GM13977 (cell line): ENCODE measurements at regions not wholly inside any gene's neighbourhood (a gene's known extent, or its start where the extent isn't known, plus 50 kb on each side); places are given as distances from the start of the nearest gene placed in this dataset.

ENCODE experiments used
- DNase-seq: peaks from one replicate; pipeline ENCODE4 v3.0.0; 2012; ENCODE audit warnings: low spot score
- in situ Hi-C: fragments of 300-500 bp; cut with MboI; formaldehyde crosslinking; loops from one replicate; pipeline ENCODE4 v1.12.0; 2022; ENCODE audit warnings: low sequenced_read_pairs, low pct_unique_long_range_greater_than_20kb, mixed read lengths, inconsistent platforms; ENCODE audit not compliant: unreplicated experiment
- TF ChIP-seq, protein P1 (sequence below): IDR thresholded peaks from 2 replicates; pipeline ENCODE4 v1.5.1; 2012; ENCODE audit warnings: mild to moderate bottlenecking, control low read depth; ENCODE audit not compliant: insufficient read depth; ENCODE audit errors: extremely low read depth, missing control alignments

DNA sequence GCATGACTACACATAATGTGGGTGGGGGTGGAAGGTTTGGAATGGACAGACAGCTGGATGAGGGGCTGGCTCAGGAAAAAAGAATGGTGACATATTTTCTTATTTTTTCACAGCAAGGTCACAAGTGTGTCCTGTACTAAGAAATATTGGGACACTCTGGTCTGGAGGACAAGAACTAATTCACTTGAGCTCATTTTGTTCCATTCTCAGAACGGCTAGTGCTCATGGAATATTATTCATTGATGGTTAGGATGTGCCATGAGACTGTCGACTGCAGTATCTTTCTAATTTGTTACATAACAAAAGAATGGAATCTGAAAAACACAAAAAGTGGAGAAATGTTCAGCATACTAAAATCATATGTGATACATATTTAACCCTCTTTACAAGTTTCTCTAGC is 149.5 kb downstream of the BMP4 start:
- in situ Hi-C loops = no loop called here
- DNase-seq = no peak
- TF ChIP-seq, protein P1, sequence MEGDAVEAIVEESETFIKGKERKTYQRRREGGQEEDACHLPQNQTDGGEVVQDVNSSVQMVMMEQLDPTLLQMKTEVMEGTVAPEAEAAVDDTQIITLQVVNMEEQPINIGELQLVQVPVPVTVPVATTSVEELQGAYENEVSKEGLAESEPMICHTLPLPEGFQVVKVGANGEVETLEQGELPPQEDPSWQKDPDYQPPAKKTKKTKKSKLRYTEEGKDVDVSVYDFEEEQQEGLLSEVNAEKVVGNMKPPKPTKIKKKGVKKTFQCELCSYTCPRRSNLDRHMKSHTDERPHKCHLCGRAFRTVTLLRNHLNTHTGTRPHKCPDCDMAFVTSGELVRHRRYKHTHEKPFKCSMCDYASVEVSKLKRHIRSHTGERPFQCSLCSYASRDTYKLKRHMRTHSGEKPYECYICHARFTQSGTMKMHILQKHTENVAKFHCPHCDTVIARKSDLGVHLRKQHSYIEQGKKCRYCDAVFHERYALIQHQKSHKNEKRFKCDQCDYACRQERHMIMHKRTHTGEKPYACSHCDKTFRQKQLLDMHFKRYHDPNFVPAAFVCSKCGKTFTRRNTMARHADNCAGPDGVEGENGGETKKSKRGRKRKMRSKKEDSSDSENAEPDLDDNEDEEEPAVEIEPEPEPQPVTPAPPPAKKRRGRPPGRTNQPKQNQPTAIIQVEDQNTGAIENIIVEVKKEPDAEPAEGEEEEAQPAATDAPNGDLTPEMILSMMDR = no peak

DNA sequence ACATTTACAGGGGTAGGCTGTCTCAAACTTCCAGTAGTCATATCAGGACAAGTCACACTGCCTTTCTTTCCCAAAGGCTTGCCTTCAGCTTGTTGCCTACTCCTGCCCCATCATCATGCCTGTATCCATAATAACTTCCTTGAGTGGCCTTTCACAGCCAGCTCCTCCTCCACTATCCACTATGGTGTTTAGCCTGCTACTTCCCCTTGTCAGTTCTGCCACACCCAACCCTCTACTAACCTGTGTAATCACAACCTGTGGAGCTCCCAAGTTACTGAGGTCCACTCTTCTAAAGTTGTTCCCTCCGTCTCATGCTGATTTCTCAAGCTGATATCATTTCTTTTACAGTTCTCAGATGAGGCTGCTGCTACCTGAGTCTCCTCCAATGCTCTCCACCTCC is 159.9 kb downstream of the BMP4 start:
- TF ChIP-seq, protein P1 = no peak
- in situ Hi-C loops = no loop called here
- no peak for DNase-seq

- in situ Hi-C loops = no loop called here
- TF ChIP-seq, protein P1 = no peak
- no peak for DNase-seq
Measured at GRCh38 chr14:53793790-53794505, 162.7 kb downstream of the BMP4 start.

- in situ Hi-C loops = no loop called here
- TF ChIP-seq, protein P1 = peak; percentile 10
- no peak for DNase-seq
Measured at GRCh38 chr14:53792909-53793308, 163.7 kb downstream of the BMP4 start.

- DNase-seq = no peak
- TF ChIP-seq, protein P1 = no peak
- in situ Hi-C loops = no loop called here
Measured at GRCh38 chr14:53790731-53791500, 165.7 kb downstream of the BMP4 start.

GRCh38 chr14:53788566-53788965 is 168.1 kb downstream of the BMP4 start:
- TF ChIP-seq, protein P1 = no peak
- in situ Hi-C loops = no loop called here
- DNase-seq = no peak
